HEK293 (cell line): ENCODE measurements at regions not wholly inside any gene's neighbourhood (a gene's known extent, or its start where the extent isn't known, plus 50 kb on each side); places are given as distances from the start of the nearest gene placed in this dataset.

Source experiments
- CTCF ChIA-PET: fragments of 350-600 bp; formaldehyde crosslinking; extraction: SDS; loops from one replicate; lab custom pipeline; 2021; ENCODE audit warnings: antibody characterized with exemption; lab: Yijun Ruan, JAX
- POLR2A ChIA-PET: fragments of 300-600 bp; formaldehyde crosslinking; extraction: SDS; loops from one replicate; lab custom pipeline; 2020; ENCODE audit warnings: antibody characterized with exemption, inconsistent platforms; lab: Yijun Ruan, JAX
- H3K27ac ChIP-seq: fragments of 200-500 bp; sonication (Bioruptor generic); 2 replicates; pipeline ENCODE4 v1.5.1; 2014; ENCODE audit warnings: low read depth, low read length, control low read depth, inconsistent platforms; ENCODE audit errors: extremely low read depth
- H3K36me3 ChIP-seq, 2 experiments: fragments of 200-500 bp in 1 of 2; sonication (Bioruptor generic) in 1 of 2; 1 replicate in 1 of 2; 2 replicates in 1 of 2; pipeline ENCODE4 v1.5.1; 2014 to 2017; ENCODE audit warnings: inconsistent platforms in 2 of 2, low read length in 2 of 2; ENCODE audit not compliant: control insufficient read depth in 2 of 2, insufficient read depth in 1 of 2
- H3K4me1 ChIP-seq: fragments of 200-500 bp; sonication (Bioruptor generic); 2 replicates; pipeline ENCODE4 v1.5.1; 2014; ENCODE audit warnings: mild to moderate bottlenecking, low read length, inconsistent platforms; ENCODE audit not compliant: control insufficient read depth, insufficient read depth
- H3K4me3 ChIP-seq: 2 replicates; pipeline ENCODE4 v1.5.1; 2011; ENCODE audit warnings: low read depth, mild to moderate bottlenecking, control low read depth, low read length, moderate library complexity
- H3K9me3 ChIP-seq: fragments of 200-500 bp; sonication (Bioruptor generic); 2 replicates; pipeline ENCODE4 v1.5.1; 2014; ENCODE audit warnings: low read depth, low read length, inconsistent platforms; ENCODE audit not compliant: control insufficient read depth, insufficient read depth
- BCL11B ChIP-seq: fragments of 450-650 bp; formaldehyde crosslinking; IDR thresholded peaks from 2 replicates; pipeline ENCODE4 v1.5.1; 2016; ENCODE audit warnings: low read depth, missing biosample characterization, missing genetic modification characterization
- EGR2 ChIP-seq: fragments of 450-650 bp; formaldehyde crosslinking; IDR thresholded peaks from 2 replicates; pipeline ENCODE4 v1.5.1; 2016; ENCODE audit warnings: low read depth, missing biosample characterization, missing genetic modification characterization
- GLIS2 ChIP-seq: fragments of 450-650 bp; formaldehyde crosslinking; IDR thresholded peaks from 2 replicates; pipeline ENCODE4 v1.5.1; 2016; ENCODE audit warnings: missing biosample characterization, missing genetic modification characterization
- KLF8 ChIP-seq: fragments of 450-650 bp; formaldehyde crosslinking; IDR thresholded peaks from 2 replicates; pipeline ENCODE4 v1.5.1; 2016; ENCODE audit warnings: missing biosample characterization, missing genetic modification characterization
- ZBTB8A ChIP-seq: fragments of 450-650 bp; formaldehyde crosslinking; IDR thresholded peaks from 2 replicates; pipeline ENCODE4 v1.5.1; 2016; ENCODE audit warnings: missing biosample characterization, missing genetic modification characterization
- ZFHX2 ChIP-seq: fragments of 450-650 bp; formaldehyde crosslinking; conservative IDR thresholded peaks from 2 replicates; pipeline ENCODE4 v1.5.1; 2016; ENCODE audit warnings: missing biosample characterization, missing genetic modification characterization
- ZFP37 ChIP-seq: fragments of 450-650 bp; formaldehyde crosslinking; IDR thresholded peaks from 2 replicates; pipeline ENCODE4 v1.5.1; 2016; ENCODE audit warnings: missing biosample characterization, missing genetic modification characterization
- ZFP41 ChIP-seq: fragments of 450-650 bp; formaldehyde crosslinking; IDR thresholded peaks from 2 replicates; pipeline ENCODE4 v1.5.1; 2016; ENCODE audit warnings: missing biosample characterization, missing genetic modification characterization, borderline replicate concordance
- ZFP69B ChIP-seq: fragments of 450-650 bp; formaldehyde crosslinking; IDR thresholded peaks from 2 replicates; pipeline ENCODE4 v1.5.1; 2016; ENCODE audit warnings: missing biosample characterization, missing genetic modification characterization
- ZNF121 ChIP-seq: fragments of 450-650 bp; formaldehyde crosslinking; IDR thresholded peaks from 2 replicates; pipeline ENCODE4 v1.5.1; 2016; ENCODE audit warnings: missing biosample characterization, missing genetic modification characterization
- ZNF140 ChIP-seq: fragments of 450-650 bp; formaldehyde crosslinking; IDR thresholded peaks from 2 replicates; pipeline ENCODE4 v1.5.1; 2016; ENCODE audit warnings: missing biosample characterization, missing genetic modification characterization
- ZNF169 ChIP-seq: fragments of 450-650 bp; formaldehyde crosslinking; IDR thresholded peaks from 2 replicates; pipeline ENCODE4 v1.5.1; 2016; ENCODE audit warnings: missing biosample characterization, missing genetic modification characterization
- ZNF214 ChIP-seq: fragments of 450-650 bp; formaldehyde crosslinking; IDR thresholded peaks from 2 replicates; pipeline ENCODE4 v1.5.1; 2017; ENCODE audit warnings: missing biosample characterization, mild to moderate bottlenecking, missing genetic modification characterization, borderline replicate concordance
- ZNF266 ChIP-seq: fragments of 450-650 bp; formaldehyde crosslinking; IDR thresholded peaks from 2 replicates; pipeline ENCODE4 v1.5.1; 2016; ENCODE audit warnings: missing biosample characterization, missing genetic modification characterization, low read depth
- ZNF274 ChIP-seq, 2 experiments: fragments of 200-500 bp in 1 of 2; fragments of 450-650 bp in 1 of 2; sonication (Bioruptor generic) in 1 of 2; formaldehyde crosslinking in 1 of 2; IDR thresholded peaks; 2 replicates each; pipeline versions ENCODE4 v1.5.1 to v1.6.1; 2014 to 2016; ENCODE audit warnings: borderline replicate concordance in 1 of 2, inconsistent platforms in 1 of 2, low read length in 1 of 2, missing biosample characterization in 1 of 2, missing genetic modification characterization in 1 of 2
- ZNF426 ChIP-seq: fragments of 450-650 bp; formaldehyde crosslinking; IDR thresholded peaks from 2 replicates; pipeline ENCODE4 v1.5.1; 2017; ENCODE audit warnings: missing biosample characterization, missing genetic modification characterization, mild to moderate bottlenecking, inconsistent platforms, moderate library complexity
- ZNF514 ChIP-seq: fragments of 450-650 bp; formaldehyde crosslinking; IDR thresholded peaks from 2 replicates; pipeline ENCODE4 v1.5.1; 2016; ENCODE audit warnings: missing biosample characterization, missing genetic modification characterization
- ZNF549 ChIP-seq: fragments of 450-650 bp; IDR thresholded peaks from 2 replicates; pipeline ENCODE4 v1.5.1; 2018; ENCODE audit warnings: missing biosample characterization, missing genetic modification characterization, mild to moderate bottlenecking, inconsistent platforms, moderate library complexity
- ZNF623 ChIP-seq: fragments of 450-650 bp; formaldehyde crosslinking; IDR thresholded peaks from 2 replicates; pipeline ENCODE4 v1.5.1; 2016; ENCODE audit warnings: missing biosample characterization, missing genetic modification characterization
- ZNF791 ChIP-seq: fragments of 450-650 bp; formaldehyde crosslinking; IDR thresholded peaks from 2 replicates; pipeline ENCODE4 v1.5.1; 2016; ENCODE audit warnings: missing biosample characterization, missing genetic modification characterization
- ZSCAN23 ChIP-seq: fragments of 450-650 bp; formaldehyde crosslinking; IDR thresholded peaks from 2 replicates; pipeline ENCODE4 v1.5.1; 2016; ENCODE audit warnings: missing biosample characterization, missing genetic modification characterization
- TF ChIP-seq, protein P1 (sequence below): fragments of 450-650 bp; formaldehyde crosslinking; IDR thresholded peaks from 2 replicates; pipeline ENCODE4 v1.5.1; 2016; ENCODE audit warnings: missing biosample characterization, missing genetic modification characterization
- TF ChIP-seq, protein P2 (sequence below): fragments of 450-650 bp; formaldehyde crosslinking; IDR thresholded peaks from 2 replicates; pipeline ENCODE4 v1.5.1; 2016; ENCODE audit warnings: missing biosample characterization, missing genetic modification characterization
- TF ChIP-seq, protein P3 (sequence below): fragments of 450-650 bp; formaldehyde crosslinking; IDR thresholded peaks from 2 replicates; pipeline ENCODE4 v1.5.0; 2017; ENCODE audit warnings: missing biosample characterization, missing genetic modification characterization, borderline replicate concordance
- TF ChIP-seq, protein P4 (sequence below): fragments of 450-650 bp; formaldehyde crosslinking; IDR thresholded peaks from 2 replicates; pipeline ENCODE4 v1.5.1; 2016; ENCODE audit warnings: missing biosample characterization, missing genetic modification characterization
- TF ChIP-seq, protein P5 (sequence below): fragments of 450-650 bp; formaldehyde crosslinking; IDR thresholded peaks from 2 replicates; pipeline ENCODE4 v1.5.1; 2016; ENCODE audit warnings: missing biosample characterization, missing genetic modification characterization

DNA sequence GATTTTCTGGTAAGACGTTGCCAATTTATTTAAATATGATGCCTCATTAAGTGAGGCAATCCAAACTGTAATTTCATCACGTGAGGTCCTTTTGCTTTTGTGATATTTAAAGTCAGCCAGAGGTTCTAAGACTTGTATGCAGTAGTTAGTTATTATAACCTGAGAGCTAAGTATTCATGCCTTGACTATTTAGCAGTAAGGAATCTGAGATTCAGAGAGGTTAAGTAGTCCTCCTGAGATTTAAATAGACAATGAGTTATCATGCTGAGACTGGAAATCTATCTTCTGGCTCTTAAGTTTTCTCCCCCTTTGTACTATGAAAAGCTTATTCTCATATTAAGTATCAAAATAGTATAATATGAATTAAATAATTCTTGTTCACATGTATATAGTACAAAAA, 158.0 kb downstream of the UTRN start:
- ChIA-PET POLR2A (no interaction called here), CTCF (interaction anchor here (0.5 kb wide), 1 partner anchor 870 kb away, joined by 4 read pairs; no protein-coding TSS in a partner anchor)
- Histone ChIP-seq H3K4me3 (no peak overlapping the region), H3K27ac (no peak overlapping the region), H3K9me3 (no peaks in the 10 kb centered on the region; the same call in 1 of the 2 replicates), H3K4me1 (no peaks in the 10 kb centered on the region)
- TF ChIP-seq ZNF214 (no peak), ZNF549 (tag by site-specific recombination) (no peak), KLF8 (tag by site-specific recombination) (no peak), ZNF623 (tag by site-specific recombination) (no peak), ZNF140 (no peak), BCL11B (tag by site-specific recombination) (no peak), ZFP69B (tag by site-specific recombination) (no peak), ZNF514 (tag by site-specific recombination) (no peak), EGR2 (tag by site-specific recombination) (no peak), ZNF274 (IDR thresholded peaks at IDR 0.05; ENCODE audit: low read length) (no peak), ZNF274 (tag by site-specific recombination; IDR thresholded peaks at IDR 0.05; ENCODE audit: borderline replicate concordance) (no peak)
- TF ChIP-seq, protein P1, sequence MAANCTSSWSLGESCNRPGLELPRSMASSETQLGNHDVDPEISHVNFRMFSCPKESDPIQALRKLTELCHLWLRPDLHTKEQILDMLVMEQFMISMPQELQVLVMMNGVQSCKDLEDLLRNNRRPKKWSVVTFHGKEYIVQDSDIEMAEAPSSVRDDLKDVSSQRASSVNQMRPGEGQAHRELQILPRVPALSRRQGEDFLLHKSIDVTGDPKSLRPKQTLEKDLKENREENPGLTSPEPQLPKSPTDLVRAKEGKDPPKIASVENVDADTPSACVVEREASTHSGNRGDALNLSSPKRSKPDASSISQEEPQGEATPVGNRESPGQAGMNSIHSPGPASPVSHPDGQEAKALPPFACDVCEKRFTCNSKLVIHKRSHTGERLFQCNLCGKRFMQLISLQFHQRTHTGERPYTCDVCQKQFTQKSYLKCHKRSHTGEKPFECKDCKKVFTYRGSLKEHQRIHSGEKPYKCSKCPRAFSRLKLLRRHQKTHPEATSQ (tag by site-specific recombination), result no peak
- TF ChIP-seq, protein P2, sequence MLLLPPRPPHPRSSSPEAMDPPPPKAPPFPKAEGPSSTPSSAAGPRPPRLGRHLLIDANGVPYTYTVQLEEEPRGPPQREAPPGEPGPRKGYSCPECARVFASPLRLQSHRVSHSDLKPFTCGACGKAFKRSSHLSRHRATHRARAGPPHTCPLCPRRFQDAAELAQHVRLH (tag by site-specific recombination), result no peak
- TF ChIP-seq, protein P3, sequence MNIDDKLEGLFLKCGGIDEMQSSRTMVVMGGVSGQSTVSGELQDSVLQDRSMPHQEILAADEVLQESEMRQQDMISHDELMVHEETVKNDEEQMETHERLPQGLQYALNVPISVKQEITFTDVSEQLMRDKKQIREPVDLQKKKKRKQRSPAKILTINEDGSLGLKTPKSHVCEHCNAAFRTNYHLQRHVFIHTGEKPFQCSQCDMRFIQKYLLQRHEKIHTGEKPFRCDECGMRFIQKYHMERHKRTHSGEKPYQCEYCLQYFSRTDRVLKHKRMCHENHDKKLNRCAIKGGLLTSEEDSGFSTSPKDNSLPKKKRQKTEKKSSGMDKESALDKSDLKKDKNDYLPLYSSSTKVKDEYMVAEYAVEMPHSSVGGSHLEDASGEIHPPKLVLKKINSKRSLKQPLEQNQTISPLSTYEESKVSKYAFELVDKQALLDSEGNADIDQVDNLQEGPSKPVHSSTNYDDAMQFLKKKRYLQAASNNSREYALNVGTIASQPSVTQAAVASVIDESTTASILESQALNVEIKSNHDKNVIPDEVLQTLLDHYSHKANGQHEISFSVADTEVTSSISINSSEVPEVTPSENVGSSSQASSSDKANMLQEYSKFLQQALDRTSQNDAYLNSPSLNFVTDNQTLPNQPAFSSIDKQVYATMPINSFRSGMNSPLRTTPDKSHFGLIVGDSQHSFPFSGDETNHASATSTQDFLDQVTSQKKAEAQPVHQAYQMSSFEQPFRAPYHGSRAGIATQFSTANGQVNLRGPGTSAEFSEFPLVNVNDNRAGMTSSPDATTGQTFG (tag by site-specific recombination), result no peak
- TF ChIP-seq, all 188 proteins: peak for 0
- H3K36me3 ChIP-seq, result peaks cover 19 to 58% of the 10 kb centered on the region in 2 experiments

DNA sequence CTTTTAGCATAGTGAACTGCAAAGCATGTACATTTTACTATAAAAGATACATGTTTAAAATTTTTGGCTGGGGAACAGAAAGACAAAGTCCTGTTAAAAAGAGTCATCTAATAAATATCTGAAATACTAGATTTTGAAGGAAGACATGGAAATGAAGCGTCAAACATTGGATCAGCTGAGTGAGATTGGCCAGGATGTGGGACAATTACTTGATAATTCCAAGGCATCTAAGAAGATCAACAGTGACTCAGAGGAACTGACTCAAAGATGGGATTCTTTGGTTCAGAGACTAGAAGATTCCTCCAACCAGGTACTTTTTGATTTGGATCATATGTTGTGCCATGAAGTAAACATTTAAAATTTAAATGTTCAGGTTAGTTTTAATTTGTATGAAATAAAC, 162.3 kb downstream of the UTRN start:
- no peaks in the 10 kb centered on the region for H3K9me3 ChIP-seq
- CTCF ChIA-PET, result no interaction called here
- POLR2A ChIA-PET, result no interaction called here
- no peaks in the 10 kb centered on the region for H3K4me1 ChIP-seq
- H3K27ac ChIP-seq, result no peak overlapping the region
- no peak overlapping the region for H3K4me3 ChIP-seq
- H3K36me3 ChIP-seq, result peaks cover 9 to 46% of the 10 kb centered on the region in 2 experiments
- no peak for TF ChIP-seq ZFHX2 (tag by site-specific recombination)
- no peak for TF ChIP-seq ZNF121 (tag by site-specific recombination)
- TF ChIP-seq ZSCAN23 (tag by site-specific recombination), result no peak
- no peak for TF ChIP-seq ZNF169 (tag by site-specific recombination)
- TF ChIP-seq ZFP37, result no peak
- TF ChIP-seq ZNF791 (tag by site-specific recombination), result no peak
- no peak for TF ChIP-seq ZFP41
- TF ChIP-seq, protein P4, sequence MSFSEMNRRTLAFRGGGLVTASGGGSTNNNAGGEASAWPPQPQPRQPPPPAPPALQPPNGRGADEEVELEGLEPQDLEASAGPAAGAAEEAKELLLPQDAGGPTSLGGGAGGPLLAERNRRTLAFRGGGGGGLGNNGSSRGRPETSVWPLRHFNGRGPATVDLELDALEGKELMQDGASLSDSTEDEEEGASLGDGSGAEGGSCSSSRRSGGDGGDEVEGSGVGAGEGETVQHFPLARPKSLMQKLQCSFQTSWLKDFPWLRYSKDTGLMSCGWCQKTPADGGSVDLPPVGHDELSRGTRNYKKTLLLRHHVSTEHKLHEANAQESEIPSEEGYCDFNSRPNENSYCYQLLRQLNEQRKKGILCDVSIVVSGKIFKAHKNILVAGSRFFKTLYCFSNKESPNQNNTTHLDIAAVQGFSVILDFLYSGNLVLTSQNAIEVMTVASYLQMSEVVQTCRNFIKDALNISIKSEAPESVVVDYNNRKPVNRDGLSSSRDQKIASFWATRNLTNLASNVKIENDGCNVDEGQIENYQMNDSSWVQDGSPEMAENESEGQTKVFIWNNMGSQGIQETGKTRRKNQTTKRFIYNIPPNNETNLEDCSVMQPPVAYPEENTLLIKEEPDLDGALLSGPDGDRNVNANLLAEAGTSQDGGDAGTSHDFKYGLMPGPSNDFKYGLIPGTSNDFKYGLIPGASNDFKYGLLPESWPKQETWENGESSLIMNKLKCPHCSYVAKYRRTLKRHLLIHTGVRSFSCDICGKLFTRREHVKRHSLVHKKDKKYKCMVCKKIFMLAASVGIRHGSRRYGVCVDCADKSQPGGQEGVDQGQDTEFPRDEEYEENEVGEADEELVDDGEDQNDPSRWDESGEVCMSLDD (tag by site-specific recombination), result no peak
- no peak for TF ChIP-seq ZNF266
- TF ChIP-seq ZNF426 (tag by site-specific recombination), result no peak
- no peak for TF ChIP-seq ZBTB8A (tag by site-specific recombination)
- TF ChIP-seq, protein P5, sequence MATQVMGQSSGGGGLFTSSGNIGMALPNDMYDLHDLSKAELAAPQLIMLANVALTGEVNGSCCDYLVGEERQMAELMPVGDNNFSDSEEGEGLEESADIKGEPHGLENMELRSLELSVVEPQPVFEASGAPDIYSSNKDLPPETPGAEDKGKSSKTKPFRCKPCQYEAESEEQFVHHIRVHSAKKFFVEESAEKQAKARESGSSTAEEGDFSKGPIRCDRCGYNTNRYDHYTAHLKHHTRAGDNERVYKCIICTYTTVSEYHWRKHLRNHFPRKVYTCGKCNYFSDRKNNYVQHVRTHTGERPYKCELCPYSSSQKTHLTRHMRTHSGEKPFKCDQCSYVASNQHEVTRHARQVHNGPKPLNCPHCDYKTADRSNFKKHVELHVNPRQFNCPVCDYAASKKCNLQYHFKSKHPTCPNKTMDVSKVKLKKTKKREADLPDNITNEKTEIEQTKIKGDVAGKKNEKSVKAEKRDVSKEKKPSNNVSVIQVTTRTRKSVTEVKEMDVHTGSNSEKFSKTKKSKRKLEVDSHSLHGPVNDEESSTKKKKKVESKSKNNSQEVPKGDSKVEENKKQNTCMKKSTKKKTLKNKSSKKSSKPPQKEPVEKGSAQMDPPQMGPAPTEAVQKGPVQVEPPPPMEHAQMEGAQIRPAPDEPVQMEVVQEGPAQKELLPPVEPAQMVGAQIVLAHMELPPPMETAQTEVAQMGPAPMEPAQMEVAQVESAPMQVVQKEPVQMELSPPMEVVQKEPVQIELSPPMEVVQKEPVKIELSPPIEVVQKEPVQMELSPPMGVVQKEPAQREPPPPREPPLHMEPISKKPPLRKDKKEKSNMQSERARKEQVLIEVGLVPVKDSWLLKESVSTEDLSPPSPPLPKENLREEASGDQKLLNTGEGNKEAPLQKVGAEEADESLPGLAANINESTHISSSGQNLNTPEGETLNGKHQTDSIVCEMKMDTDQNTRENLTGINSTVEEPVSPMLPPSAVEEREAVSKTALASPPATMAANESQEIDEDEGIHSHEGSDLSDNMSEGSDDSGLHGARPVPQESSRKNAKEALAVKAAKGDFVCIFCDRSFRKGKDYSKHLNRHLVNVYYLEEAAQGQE, result no peak
- TF ChIP-seq GLIS2 (tag by site-specific recombination), result no peak
